SK-N-MC (cell line): ENCODE measurements at regions not wholly inside any gene's neighbourhood (a gene's known extent, or its start where the extent isn't known, plus 50 kb on each side); places are given as distances from the start of the nearest gene placed in this dataset.

Source experiments
- EZH2 ChIP-seq: fragments of 200-600 bp; sonication (generic); IDR thresholded peaks from one replicate; pipeline ENCODE4 v1.6.1; 2017; ENCODE audit warnings: antibody characterized with exemption
- POLR2AphosphoS5 ChIP-seq: IDR thresholded peaks from 2 replicates; pipeline ENCODE4 v1.6.1; 2012; ENCODE audit warnings: mild to moderate bottlenecking, low read depth, low read length, borderline replicate concordance

DNA sequence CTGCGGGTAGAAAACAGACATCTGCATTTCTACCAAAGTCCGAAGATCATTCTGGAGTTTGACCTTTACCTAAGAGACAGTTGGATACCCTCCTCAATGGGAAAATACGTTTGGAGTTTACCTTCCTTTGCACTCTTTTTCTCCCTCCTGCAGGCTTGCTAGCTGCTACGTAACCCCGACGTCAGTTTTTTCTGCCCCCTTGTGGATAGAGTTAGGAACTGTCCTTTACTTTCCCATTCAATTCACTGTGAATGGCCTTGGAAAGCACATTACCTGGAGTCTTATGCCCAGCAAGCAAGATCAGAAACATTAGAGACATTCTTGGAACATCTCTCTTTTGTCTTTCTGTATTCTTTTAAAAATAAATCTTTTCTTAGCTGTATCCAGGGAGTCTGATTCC is 250.7 kb downstream of the NAP1L3 start:
- TF ChIP-seq EZH2 (no peak), POLR2AphosphoS5 (no peak)
